ENCODE measurements at regions not wholly inside any gene's neighbourhood (a gene's known extent, or its start where the extent isn't known, plus 50 kb on each side); places are given as distances from the start of the nearest gene placed in this dataset.

DNA sequence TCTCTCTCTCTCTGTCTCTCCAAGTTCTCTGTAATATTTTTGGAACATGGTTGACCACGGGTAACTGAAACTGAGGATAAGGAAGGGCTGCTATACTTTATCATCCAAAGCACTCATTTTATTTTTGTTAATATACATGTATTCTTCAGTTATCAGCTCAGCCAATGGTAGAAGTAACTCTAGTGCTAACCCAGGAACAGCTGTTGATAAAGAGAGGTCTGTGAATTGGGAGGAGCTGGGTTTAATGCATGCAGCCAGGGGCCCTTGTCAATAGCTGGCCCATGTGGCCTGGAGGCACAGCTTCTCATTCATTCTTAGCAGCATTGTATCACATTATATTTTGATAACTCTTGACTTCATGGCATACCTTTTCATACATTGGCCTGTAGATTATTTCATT lies 401.6 kb downstream of the EPHA4 start:
- H3K4me1 ChIP-seq = no peaks in the 10 kb centered on the region
- H3K4me3 ChIP-seq = no peak overlapping the region
- intact Hi-C loops (cut with DNase I; ENCODE audit: low total_unique reads) = no loop called here
- no peaks in the 10 kb centered on the region for H3K9me3 ChIP-seq
- H3K27ac ChIP-seq = no peak overlapping the region
- DNase-seq (ENCODE audit: low spot score in 2 of 2) = no peak
- H3K36me3 ChIP-seq = no peaks in the 10 kb centered on the region
- TF ChIP-seq, protein P1, sequence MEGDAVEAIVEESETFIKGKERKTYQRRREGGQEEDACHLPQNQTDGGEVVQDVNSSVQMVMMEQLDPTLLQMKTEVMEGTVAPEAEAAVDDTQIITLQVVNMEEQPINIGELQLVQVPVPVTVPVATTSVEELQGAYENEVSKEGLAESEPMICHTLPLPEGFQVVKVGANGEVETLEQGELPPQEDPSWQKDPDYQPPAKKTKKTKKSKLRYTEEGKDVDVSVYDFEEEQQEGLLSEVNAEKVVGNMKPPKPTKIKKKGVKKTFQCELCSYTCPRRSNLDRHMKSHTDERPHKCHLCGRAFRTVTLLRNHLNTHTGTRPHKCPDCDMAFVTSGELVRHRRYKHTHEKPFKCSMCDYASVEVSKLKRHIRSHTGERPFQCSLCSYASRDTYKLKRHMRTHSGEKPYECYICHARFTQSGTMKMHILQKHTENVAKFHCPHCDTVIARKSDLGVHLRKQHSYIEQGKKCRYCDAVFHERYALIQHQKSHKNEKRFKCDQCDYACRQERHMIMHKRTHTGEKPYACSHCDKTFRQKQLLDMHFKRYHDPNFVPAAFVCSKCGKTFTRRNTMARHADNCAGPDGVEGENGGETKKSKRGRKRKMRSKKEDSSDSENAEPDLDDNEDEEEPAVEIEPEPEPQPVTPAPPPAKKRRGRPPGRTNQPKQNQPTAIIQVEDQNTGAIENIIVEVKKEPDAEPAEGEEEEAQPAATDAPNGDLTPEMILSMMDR (IDR thresholded peaks at IDR 0.05) = no peak
- TF ChIP-seq POLR2A (IDR thresholded peaks at IDR 0.05) (no peak), POLR2AphosphoS5 (IDR thresholded peaks at IDR 0.05) (no peak)
- H3K27me3 ChIP-seq = no peaks in the 10 kb centered on the region

- intact Hi-C loops (cut with DNase I; ENCODE audit: low total_unique reads) = loop anchor here (5.0 kb wide), 1 partner anchor 69 kb away; no protein-coding TSS in a partner anchor
- TF ChIP-seq, protein P1 (IDR thresholded peaks at IDR 0.05) = no peak
- TF ChIP-seq POLR2A (IDR thresholded peaks at IDR 0.05) (no peak), POLR2AphosphoS5 (IDR thresholded peaks at IDR 0.05) (no peak)
Observed at GRCh38 chr2:221176667-221177066, 395.4 kb downstream of the EPHA4 start.

GRCh38 chr2:221178139-221178538 lies 394.0 kb downstream of the EPHA4 start:
- Histone ChIP-seq H3K4me3 (no peak overlapping the region), H3K4me1 (no peaks in the 10 kb centered on the region), H3K9me3 (no peaks in the 10 kb centered on the region), H3K36me3 (no peaks in the 10 kb centered on the region), H3K27me3 (no peaks in the 10 kb centered on the region), H3K27ac (no peak overlapping the region)
- intact Hi-C loops (cut with DNase I; ENCODE audit: low total_unique reads) = loop anchor here (5.0 kb wide), 1 partner anchor 71 kb away; no protein-coding TSS in a partner anchor
- TF ChIP-seq POLR2A (IDR thresholded peaks at IDR 0.05) (no peak), POLR2AphosphoS5 (IDR thresholded peaks at IDR 0.05) (no peak)
- TF ChIP-seq, protein P1 (IDR thresholded peaks at IDR 0.05) = no peak
- DNase-seq (ENCODE audit: low spot score in 2 of 2) = no peak

More at GRCh38 chr2:221176667-221177066, 395.4 kb downstream of the EPHA4 start:
- no peak for DNase-seq (ENCODE audit: low spot score in 2 of 2)
- no peaks in the 10 kb centered on the region for H3K4me1 ChIP-seq
- no peak overlapping the region for H3K4me3 ChIP-seq
- H3K36me3 ChIP-seq = no peaks in the 10 kb centered on the region
- H3K9me3 ChIP-seq = no peaks in the 10 kb centered on the region
- no peak overlapping the region for H3K27ac ChIP-seq
- no peaks in the 10 kb centered on the region for H3K27me3 ChIP-seq

GRCh38 chr2:221186873-221187272 lies 385.2 kb downstream of the EPHA4 start:
- Histone ChIP-seq H3K27me3 (no peaks in the 10 kb centered on the region), H3K27ac (no peak overlapping the region), H3K4me1 (no peaks in the 10 kb centered on the region), H3K36me3 (no peaks in the 10 kb centered on the region), H3K4me3 (no peak overlapping the region), H3K9me3 (no peaks in the 10 kb centered on the region)
- DNase-seq (ENCODE audit: low spot score in 2 of 2) = no peak
- TF ChIP-seq, protein P1 (IDR thresholded peaks at IDR 0.05) = no peak
- TF ChIP-seq POLR2A (IDR thresholded peaks at IDR 0.05) = no peak
- no peak for TF ChIP-seq POLR2AphosphoS5 (IDR thresholded peaks at IDR 0.05)
- intact Hi-C loops (cut with DNase I; ENCODE audit: low total_unique reads) = no loop called here

- no peaks in the 10 kb centered on the region for H3K4me1 ChIP-seq
- H3K9me3 ChIP-seq = no peaks in the 10 kb centered on the region
- no peak for DNase-seq (ENCODE audit: low spot score in 2 of 2)
- H3K27me3 ChIP-seq = no peaks in the 10 kb centered on the region
- no peak overlapping the region for H3K27ac ChIP-seq
- no peak overlapping the region for H3K4me3 ChIP-seq
- no peak for TF ChIP-seq POLR2AphosphoS5 (IDR thresholded peaks at IDR 0.05)
- TF ChIP-seq, protein P1 (IDR thresholded peaks at IDR 0.05) = no peak
- TF ChIP-seq POLR2A (IDR thresholded peaks at IDR 0.05) = no peak
- intact Hi-C loops (cut with DNase I; ENCODE audit: low total_unique reads) = no loop called here
- no peaks in the 10 kb centered on the region for H3K36me3 ChIP-seq
Observed at GRCh38 chr2:221189431-221190067, 382.6 kb downstream of the EPHA4 start.

Measured in breast epithelium (tissue), 4 donors.